Keratinocyte (primary cell): ENCODE measurements at regions not wholly inside any gene's neighbourhood (a gene's known extent, or its start where the extent isn't known, plus 50 kb on each side); places are given as distances from the start of the nearest gene placed in this dataset.
A peak's percentile ranks its signal among the peaks of the same experiment; 100 is the strongest.

ENCODE experiments used
- DNase-seq: peaks from one replicate; pipeline ENCODE4 v3.0.0-alpha.2; 2011; ENCODE audit warnings: low read depth, missing footprints, low spot score
- FAIRE-seq: peaks from 2 replicates; lab custom pipeline; 2011; peaks lifted over from hg19 to GRCh38; lab: Jason Lieb, UNC
- H2AFZ ChIP-seq: 2 replicates; pipeline ENCODE4 v1.6.0; 2012; ENCODE audit warnings: low read length, control low read depth, inconsistent platforms; ENCODE audit not compliant: control insufficient read depth
- H3K27ac ChIP-seq: 2 replicates; pipeline ENCODE4 v1.5.1; 2011; ENCODE audit warnings: low read length; ENCODE audit not compliant: control insufficient read depth, insufficient read depth
- H3K27me3 ChIP-seq: 3 replicates; pipeline ENCODE4 v1.6.0; 2011; ENCODE audit warnings: low read length; ENCODE audit not compliant: control insufficient read depth, insufficient read depth; ENCODE audit errors: extremely low read depth
- H3K36me3 ChIP-seq, 2 experiments: 2 replicates in 1 of 2; 3 replicates in 1 of 2; pipeline ENCODE4 v1.5.1; 2011; ENCODE audit warnings: low read length in 2 of 2, mild to moderate bottlenecking in 1 of 2; ENCODE audit not compliant: control insufficient read depth in 2 of 2, insufficient read depth in 2 of 2; ENCODE audit errors: extremely low read depth in 1 of 2
- H3K4me1 ChIP-seq: 3 replicates; pipeline ENCODE4 v1.5.1; 2011; ENCODE audit warnings: low read length; ENCODE audit not compliant: control insufficient read depth, insufficient read depth; ENCODE audit errors: extremely low read depth
- H3K4me2 ChIP-seq: 3 replicates; pipeline ENCODE4 v1.6.0; 2011; ENCODE audit warnings: low read depth, low read length; ENCODE audit not compliant: control insufficient read depth, insufficient read depth; ENCODE audit errors: extremely low read depth
- H3K4me3 ChIP-seq, 3 experiments: fragments of 200-600 bp in 1 of 3; sonication (generic) in 1 of 3; 2 replicates in 2 of 3; 3 replicates in 1 of 3; pipeline ENCODE4 v1.5.1; 2011 to 2016; ENCODE audit warnings: low read length in 3 of 3, mild to moderate bottlenecking in 3 of 3, control low read depth in 2 of 3, inconsistent platforms in 1 of 3, low read depth in 1 of 3, mixed read lengths in 1 of 3, mixed run types in 1 of 3, moderate library complexity in 1 of 3; ENCODE audit not compliant: control insufficient read depth in 2 of 3, insufficient read depth in 2 of 3; ENCODE audit errors: extremely low read depth in 1 of 3
- H3K79me2 ChIP-seq: 2 replicates; pipeline ENCODE4 v1.6.0; 2012; ENCODE audit warnings: low read length; ENCODE audit not compliant: control insufficient read depth, insufficient read depth
- H3K9ac ChIP-seq: 3 replicates; pipeline ENCODE4 v1.6.0; 2011; ENCODE audit warnings: low read length; ENCODE audit not compliant: control insufficient read depth, insufficient read depth; ENCODE audit errors: extremely low read depth
- H3K9me1 ChIP-seq: 3 replicates; pipeline ENCODE4 v1.6.0; 2011; ENCODE audit warnings: low read length; ENCODE audit not compliant: control insufficient read depth, insufficient read depth; ENCODE audit errors: extremely low read depth
- H3K9me3 ChIP-seq: 2 replicates; pipeline ENCODE4 v1.5.1; 2012; ENCODE audit warnings: low read depth, low read length; ENCODE audit not compliant: control insufficient read depth
- H4K20me1 ChIP-seq: 3 replicates; pipeline ENCODE4 v1.6.0; 2011; ENCODE audit warnings: low read length; ENCODE audit not compliant: control insufficient read depth, insufficient read depth; ENCODE audit errors: extremely low read depth
- EZH2 ChIP-seq: IDR thresholded peaks from one replicate; pipeline ENCODE4 v1.6.1; 2012; ENCODE audit warnings: inconsistent platforms, mild to moderate bottlenecking, low read length, moderate library complexity
- dilution Hi-C: fragments of 300-500 bp; cut with MboI; formaldehyde crosslinking; loops from one replicate; pipeline ENCODE4 v1.7.0; 2020; ENCODE audit warnings: low sequenced_read_pairs; ENCODE audit not compliant: extremely low pct_ligation_motif_present
- TF ChIP-seq, protein P1 (sequence below), 3 experiments: IDR thresholded peaks in 1 of 3; conservative IDR thresholded peaks in 1 of 3; optimal IDR thresholded peaks in 1 of 3; 2 replicates in 2 of 3; 3 replicates in 1 of 3; pipeline versions ENCODE3 to v1.5.1; 2011; ENCODE audit warnings: low read length in 3 of 3, mild to moderate bottlenecking in 3 of 3, moderate library complexity in 2 of 3, control low read depth in 1 of 3, inconsistent platforms in 1 of 3; ENCODE audit not compliant: insufficient read depth in 2 of 3; ENCODE audit errors: extremely low read depth in 1 of 3

DNA sequence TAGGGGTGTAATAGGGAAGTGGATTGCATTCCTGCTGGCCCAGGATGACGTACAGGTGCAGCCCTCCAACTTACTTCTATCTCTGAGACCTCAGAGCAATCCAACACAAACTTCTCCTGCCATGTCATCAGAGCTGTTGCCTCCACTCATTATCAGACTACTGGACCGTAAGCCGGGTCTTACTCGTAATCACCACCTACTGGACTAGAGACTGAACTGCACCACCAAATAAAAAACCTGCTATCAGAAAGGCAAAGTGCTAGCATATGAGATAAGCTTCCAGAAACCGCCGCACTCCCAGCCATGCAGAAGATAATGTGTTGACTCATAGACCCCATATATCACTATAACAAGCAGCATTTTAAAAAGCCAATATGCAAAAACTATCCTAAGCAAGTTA is 102.0 kb downstream of the SLITRK1 start:
- peak; percentile 2 for DNase-seq
- dilution Hi-C loops, result no loop called here
- H3K36me3 ChIP-seq, result no peaks in the 10 kb centered on the region
- no peak overlapping the region for H2AFZ ChIP-seq
- no peaks in the 10 kb centered on the region for H3K9me1 ChIP-seq
- H3K4me2 ChIP-seq, result no peak overlapping the region
- TF ChIP-seq EZH2, result no peak
- TF ChIP-seq, protein P1, sequence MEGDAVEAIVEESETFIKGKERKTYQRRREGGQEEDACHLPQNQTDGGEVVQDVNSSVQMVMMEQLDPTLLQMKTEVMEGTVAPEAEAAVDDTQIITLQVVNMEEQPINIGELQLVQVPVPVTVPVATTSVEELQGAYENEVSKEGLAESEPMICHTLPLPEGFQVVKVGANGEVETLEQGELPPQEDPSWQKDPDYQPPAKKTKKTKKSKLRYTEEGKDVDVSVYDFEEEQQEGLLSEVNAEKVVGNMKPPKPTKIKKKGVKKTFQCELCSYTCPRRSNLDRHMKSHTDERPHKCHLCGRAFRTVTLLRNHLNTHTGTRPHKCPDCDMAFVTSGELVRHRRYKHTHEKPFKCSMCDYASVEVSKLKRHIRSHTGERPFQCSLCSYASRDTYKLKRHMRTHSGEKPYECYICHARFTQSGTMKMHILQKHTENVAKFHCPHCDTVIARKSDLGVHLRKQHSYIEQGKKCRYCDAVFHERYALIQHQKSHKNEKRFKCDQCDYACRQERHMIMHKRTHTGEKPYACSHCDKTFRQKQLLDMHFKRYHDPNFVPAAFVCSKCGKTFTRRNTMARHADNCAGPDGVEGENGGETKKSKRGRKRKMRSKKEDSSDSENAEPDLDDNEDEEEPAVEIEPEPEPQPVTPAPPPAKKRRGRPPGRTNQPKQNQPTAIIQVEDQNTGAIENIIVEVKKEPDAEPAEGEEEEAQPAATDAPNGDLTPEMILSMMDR (optimal IDR thresholded peaks at IDR 0.05 in 1 of 3, IDR thresholded peaks at IDR 0.05 in 1 of 3, conservative IDR thresholded peaks at IDR 0.05 in 1 of 3; ENCODE audit: extremely low read depth in 1 of 3, insufficient read depth in 2 of 3, low read length in 3 of 3), result peak; percentile 64 to 70 (median 68)
- no peaks in the 10 kb centered on the region for H3K79me2 ChIP-seq
- H3K27me3 ChIP-seq, result no peaks in the 10 kb centered on the region
- peak; percentile 48 for FAIRE-seq
- H4K20me1 ChIP-seq, result no peaks in the 10 kb centered on the region
- no peak overlapping the region for H3K27ac ChIP-seq
- no peaks in the 10 kb centered on the region for H3K9me3 ChIP-seq
- no peak overlapping the region for H3K9ac ChIP-seq
- H3K4me3 ChIP-seq, result no peak overlapping the region
- no peaks in the 10 kb centered on the region for H3K4me1 ChIP-seq

DNA sequence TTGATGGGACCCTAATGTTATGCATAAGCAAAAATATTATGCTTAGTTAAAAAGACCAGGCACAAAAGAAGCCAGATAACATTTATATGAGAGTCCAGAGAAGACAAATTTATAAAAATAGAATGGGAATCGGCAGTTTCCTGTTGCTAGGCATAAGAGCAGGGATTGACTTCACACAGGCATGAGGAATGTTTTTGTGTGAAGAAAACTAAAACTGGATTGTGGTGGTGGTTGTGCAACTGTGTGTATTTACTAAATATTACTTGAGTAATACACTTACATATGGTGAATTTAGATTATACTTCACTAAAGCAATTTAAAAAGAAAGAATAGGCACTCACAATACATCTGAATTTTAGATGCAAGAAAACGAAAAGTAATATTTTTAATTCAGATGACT is 108.3 kb downstream of the SLITRK1 start:
- Histone ChIP-seq H3K4me1 (no peaks in the 10 kb centered on the region), H3K9me1 (no peaks in the 10 kb centered on the region), H3K4me3 (no peak overlapping the region), H3K9ac (no peak overlapping the region), H3K27ac (no peak overlapping the region), H2AFZ (no peak overlapping the region), H4K20me1 (no peaks in the 10 kb centered on the region), H3K27me3 (no peaks in the 10 kb centered on the region), H3K4me2 (no peak overlapping the region), H3K36me3 (no peaks in the 10 kb centered on the region), H3K9me3 (no peaks in the 10 kb centered on the region), H3K79me2 (no peaks in the 10 kb centered on the region)
- dilution Hi-C loops, result no loop called here
- DNase-seq (no peak), FAIRE-seq (no peak)
- TF ChIP-seq EZH2, result no peak
- TF ChIP-seq, protein P1 (optimal IDR thresholded peaks at IDR 0.05 in 1 of 3, IDR thresholded peaks at IDR 0.05 in 1 of 3, conservative IDR thresholded peaks at IDR 0.05 in 1 of 3; ENCODE audit: extremely low read depth in 1 of 3, insufficient read depth in 2 of 3, low read length in 3 of 3), result no peak
